Thoracic aorta (tissue), 2 donors: ENCODE measurements at regions not wholly inside any gene's neighbourhood (a gene's known extent, or its start where the extent isn't known, plus 50 kb on each side); places are given as distances from the start of the nearest gene placed in this dataset.
"Not testable (repeated sequence)": the region's sequence is repeated elsewhere in the genome, so short reads cannot be mapped to it uniquely, and the experiment has no call there.

Experiments used
- ATAC-seq: fragments of 150-250 bp; one replicate; pipeline ENCODE4 v1.8.0; 2017; ENCODE audit warnings: low read depth; ENCODE audit not compliant: insufficient number of reproducible peaks, low FRiP score
- DNase-seq: peaks from one replicate; pipeline ENCODE4 v3.0.0-alpha.2; 2020; ENCODE audit warnings: low spot score
- H3K27ac ChIP-seq, 2 donors: fragments of 200-600 bp; sonication (generic); 1 replicate in 1 of 2; 2 replicates in 1 of 2; pipeline ENCODE4 v1.5.1; 2016; ENCODE audit warnings: mild to moderate bottlenecking in 2 of 2, moderate library complexity in 2 of 2
- H3K27me3 ChIP-seq: fragments of 200-600 bp; sonication (generic); replicated peaks from 2 replicates; pipeline ENCODE4 v1.6.0; 2016; ENCODE audit warnings: mild to moderate bottlenecking; ENCODE audit not compliant: insufficient read depth
- H3K36me3 ChIP-seq: fragments of 200-600 bp; sonication (generic); one replicate; pipeline ENCODE4 v1.5.1; 2016
- H3K4me1 ChIP-seq, 2 donors: fragments of 200-600 bp; sonication (generic); 1 replicate in 1 of 2; 2 replicates in 1 of 2; pipeline versions ENCODE4 v1.5.1 to v1.6.0; 2016; ENCODE audit warnings: low read depth in 2 of 2, mild to moderate bottlenecking in 1 of 2; ENCODE audit not compliant: control insufficient read depth in 1 of 2
- H3K4me3 ChIP-seq: fragments of 200-600 bp; sonication (generic); 2 replicates; pipeline ENCODE4 v1.5.1; 2016; ENCODE audit warnings: mild to moderate bottlenecking
- H3K9me3 ChIP-seq: fragments of 200-600 bp; sonication (generic); 2 replicates; pipeline ENCODE4 v1.5.1; 2016
- CTCF ChIP-seq: fragments of 200-600 bp; sonication (generic); IDR thresholded peaks from one replicate; pipeline ENCODE4 v1.5.1; 2019; ENCODE audit warnings: antibody characterized with exemption

GRCh38 chr4:52421811-52422213 lies 237.3 kb downstream of the USP46 start:
- DNase-seq: no peak
- Histone ChIP-seq H3K4me3 (no peak overlapping the region), H3K4me1 (no peaks in the 10 kb centered on the region), H3K27me3 (no peaks in the 10 kb centered on the region), H3K27ac (no peak overlapping the region), H3K36me3 (no peaks in the 10 kb centered on the region), H3K9me3 (no peaks in the 10 kb centered on the region)
- no peak for ATAC-seq
- no peak for TF ChIP-seq CTCF

- Histone ChIP-seq H3K4me3 (no peak overlapping the region), H3K9me3 (no peaks in the 10 kb centered on the region), H3K36me3 (no peaks in the 10 kb centered on the region), H3K27ac (no peak overlapping the region), H3K4me1 (no peaks in the 10 kb centered on the region), H3K27me3 (no peaks in the 10 kb centered on the region)
- no peak for ATAC-seq
- DNase-seq: no peak
- TF ChIP-seq CTCF: no peak
These were observed 235.1 kb downstream of the USP46 start for GRCh38 chr4:52423967-52424366.

- DNase-seq (no peak), ATAC-seq (no peak)
- no peak for TF ChIP-seq CTCF
- Histone ChIP-seq H3K4me1 (no peaks in the 10 kb centered on the region), H3K27me3 (no peaks in the 10 kb centered on the region), H3K27ac (no peak overlapping the region), H3K36me3 (no peaks in the 10 kb centered on the region), H3K9me3 (no peaks in the 10 kb centered on the region), H3K4me3 (no peak overlapping the region)
These were observed 233.3 kb downstream of the USP46 start for GRCh38 chr4:52425751-52426326.

GRCh38 chr4:52431410-52431809 lies 227.7 kb downstream of the USP46 start:
- no peak for TF ChIP-seq CTCF
- DNase-seq (no peak), ATAC-seq (no peak)
- no peaks in the 10 kb centered on the region for H3K27me3 ChIP-seq
- H3K4me3 ChIP-seq: no peak overlapping the region
- no peaks in the 10 kb centered on the region for H3K4me1 ChIP-seq
- H3K9me3 ChIP-seq: no peaks in the 10 kb centered on the region
- no peaks in the 10 kb centered on the region for H3K36me3 ChIP-seq
- no peak overlapping the region for H3K27ac ChIP-seq

- Histone ChIP-seq H3K4me3 (no peak overlapping the region), H3K9me3 (no peaks in the 10 kb centered on the region), H3K4me1 (no peaks in the 10 kb centered on the region), H3K27ac (no peak overlapping the region), H3K36me3 (no peaks in the 10 kb centered on the region), H3K27me3 (no peaks in the 10 kb centered on the region)
- no peak for DNase-seq
- TF ChIP-seq CTCF: no peak
- no peak for ATAC-seq
These were observed 227.2 kb downstream of the USP46 start for GRCh38 chr4:52431869-52432268.

- H3K9me3 ChIP-seq, H3K36me3 ChIP-seq, H3K27ac ChIP-seq, ATAC-seq, H3K27me3 ChIP-seq, DNase-seq, H3K4me3 ChIP-seq, H3K4me1 ChIP-seq: not testable (repeated sequence)
These were observed 216.6 kb downstream of the USP46 start for GRCh38 chr4:52442524-52442923.
